NCI-H1436 treated with DMSO at 0.1 percent for 48 hours (cell line): ENCODE measurements at regions not wholly inside any gene's neighbourhood (a gene's known extent, or its start where the extent isn't known, plus 50 kb on each side); places are given as distances from the start of the nearest gene placed in this dataset.
"Not testable (repeated sequence)": the region's sequence is repeated elsewhere in the genome, so short reads cannot be mapped to it uniquely, and the experiment has no call there.

Experiments
- DNase-seq: peaks from one replicate; lab custom pipeline; 2025; lab: John Stamatoyannopoulos, UW

DNA sequence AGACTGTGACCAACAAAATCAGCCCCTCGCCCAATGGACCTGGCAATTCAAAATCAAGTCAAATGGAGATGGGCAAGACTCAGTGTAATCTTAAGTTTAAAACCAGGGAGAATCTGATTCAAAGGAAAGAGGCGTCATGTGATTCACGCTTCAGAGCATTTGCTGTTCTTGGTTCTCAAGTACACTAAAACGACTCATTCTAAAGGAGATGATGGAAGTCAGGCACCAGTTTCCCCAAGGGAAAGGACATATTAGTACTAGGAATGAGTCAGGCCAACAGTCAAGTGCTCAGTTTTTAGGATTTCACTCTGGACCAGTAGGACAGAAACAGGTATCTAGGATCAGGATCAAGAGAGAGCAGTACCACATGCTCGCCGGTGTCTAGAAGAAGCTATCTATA lies 429.6 kb downstream of the PLPP3 start:
- DNase-seq, result no peak

DNA sequence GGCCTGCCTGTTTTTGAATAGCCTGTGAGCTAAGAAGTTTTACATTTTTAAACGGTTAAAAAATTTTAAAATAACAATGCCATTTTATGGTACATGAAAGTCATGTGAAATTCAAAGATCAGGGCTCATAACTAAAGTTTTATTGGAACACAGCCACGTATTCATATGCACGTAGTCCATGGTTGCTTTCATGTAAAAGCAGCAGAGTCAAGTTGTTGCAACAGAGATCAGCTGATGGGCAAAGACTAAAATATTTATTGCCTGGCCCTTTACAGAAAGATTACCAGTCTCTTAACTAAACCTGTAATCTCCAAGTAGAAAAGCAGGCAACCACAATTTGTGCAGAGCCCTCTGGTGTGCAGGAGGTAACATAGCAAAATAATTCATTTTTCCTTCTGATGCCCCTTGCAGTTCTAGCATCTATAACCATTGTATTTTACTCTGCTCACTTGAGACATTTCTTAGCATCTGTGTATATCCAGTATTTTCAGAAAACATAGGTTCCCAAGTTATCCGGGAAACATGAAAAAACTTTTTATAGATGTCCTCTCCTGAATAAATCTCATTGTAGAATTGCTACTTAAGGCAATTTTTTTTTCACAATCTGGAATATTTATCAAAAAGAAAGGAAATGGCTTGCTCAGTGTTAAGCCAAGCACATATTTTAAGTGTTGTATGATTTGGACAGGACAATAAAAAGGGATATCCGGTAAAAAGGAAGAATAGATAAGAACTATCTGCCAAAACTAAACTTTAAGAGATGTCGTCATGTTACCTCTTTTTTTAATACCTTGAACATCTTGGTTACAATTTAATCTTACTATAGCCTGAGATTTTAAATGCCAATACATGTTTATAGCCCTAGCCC lies 430.8 kb downstream of the PLPP3 start:
- no peak for DNase-seq

DNA sequence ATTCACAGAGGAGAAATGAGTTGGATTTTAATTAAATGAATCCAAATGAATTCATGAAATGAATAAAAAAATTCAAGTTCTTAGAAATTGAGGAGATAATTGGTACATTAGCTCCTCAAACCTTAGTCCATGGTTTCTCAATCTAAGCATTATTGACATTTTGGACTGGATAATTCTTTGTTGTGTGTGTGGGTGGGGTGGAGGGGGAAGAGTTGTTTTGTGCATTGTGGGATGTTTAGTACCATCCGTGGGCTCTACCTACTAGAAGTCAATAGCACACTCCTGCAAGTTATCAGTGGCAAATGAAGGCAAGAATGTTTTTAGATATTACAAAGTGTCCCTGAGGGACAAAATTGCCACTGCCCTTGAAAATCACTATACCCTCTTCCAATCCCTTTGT lies 431.9 kb downstream of the PLPP3 start:
- DNase-seq, result no peak

DNA sequence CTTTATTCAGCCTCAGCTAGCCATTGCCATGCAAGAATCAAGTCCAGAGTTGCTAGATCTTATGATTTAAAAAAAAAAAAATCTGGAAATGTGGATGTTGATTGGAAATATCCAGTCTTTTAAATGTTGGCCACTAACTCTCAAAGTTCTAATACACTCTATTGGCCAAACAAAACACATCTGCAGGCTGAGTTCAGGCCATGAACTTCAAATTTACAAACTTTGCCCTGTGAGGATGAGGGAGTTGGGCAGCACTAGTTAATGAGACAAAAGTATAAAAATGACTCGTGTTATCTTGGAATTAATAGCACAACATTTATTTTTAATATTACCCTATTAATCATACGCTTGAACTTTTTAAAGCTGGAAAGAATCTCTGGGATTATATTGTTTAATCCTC lies 432.3 kb downstream of the PLPP3 start:
- DNase-seq, result no peak

DNA sequence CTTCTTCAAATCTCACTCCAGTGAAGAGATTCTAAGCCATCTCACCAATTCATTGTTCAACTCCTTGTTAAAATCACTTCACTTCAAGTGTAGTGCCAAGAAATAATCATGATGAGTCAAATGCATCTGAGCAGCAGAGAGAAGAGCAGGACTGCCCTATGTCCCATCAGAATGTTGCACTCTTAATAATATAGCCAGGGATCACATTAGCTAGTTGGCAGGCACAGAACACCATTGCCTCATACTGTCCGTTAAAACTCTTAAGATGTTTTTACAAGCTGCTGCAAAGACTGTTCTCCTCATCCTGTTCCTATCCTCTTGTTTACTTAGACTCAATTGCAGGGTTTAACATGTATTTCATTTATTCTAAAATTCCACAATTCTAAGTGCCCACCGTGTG lies 432.9 kb downstream of the PLPP3 start:
- DNase-seq, result no peak

DNA sequence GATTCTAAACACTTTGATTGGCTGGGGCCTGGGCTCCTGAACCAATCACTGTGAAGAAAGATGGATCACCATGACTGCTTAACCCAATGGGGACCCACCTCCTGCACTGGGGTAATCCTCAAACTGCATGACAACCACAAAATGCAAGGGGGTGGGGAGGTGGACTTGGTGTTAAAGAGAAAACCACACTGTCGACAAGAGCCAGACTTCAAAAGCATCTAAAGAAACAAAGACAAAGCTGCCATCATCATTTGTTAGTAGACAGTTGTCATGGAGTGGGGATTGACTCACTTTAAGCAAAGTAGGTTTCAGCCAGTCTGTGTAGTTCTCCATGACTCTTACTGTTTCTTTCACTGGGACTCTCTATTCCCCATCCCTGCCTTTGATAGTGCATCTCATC lies 433.8 kb downstream of the PLPP3 start:
- no peak for DNase-seq

DNA sequence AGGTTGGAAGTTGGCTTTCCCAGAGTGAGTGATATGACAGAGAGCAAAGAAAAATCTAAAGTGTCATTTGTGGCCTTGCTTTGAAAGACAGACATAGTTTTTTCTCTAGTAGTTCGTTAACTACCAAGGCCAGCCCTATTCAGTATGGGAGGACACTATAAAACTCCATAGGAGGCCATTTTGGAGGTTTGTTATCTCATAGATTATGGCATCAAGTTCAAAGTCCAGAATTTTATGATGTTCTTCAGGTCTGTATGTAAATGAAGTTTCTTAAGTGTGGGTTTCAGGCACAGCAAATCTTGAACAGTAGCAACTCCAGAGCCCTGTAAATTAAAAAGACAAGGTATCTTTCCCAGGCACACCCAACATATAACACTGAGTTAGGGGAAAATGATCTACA lies 437.1 kb downstream of the PLPP3 start:
- DNase-seq, result no peak

DNA sequence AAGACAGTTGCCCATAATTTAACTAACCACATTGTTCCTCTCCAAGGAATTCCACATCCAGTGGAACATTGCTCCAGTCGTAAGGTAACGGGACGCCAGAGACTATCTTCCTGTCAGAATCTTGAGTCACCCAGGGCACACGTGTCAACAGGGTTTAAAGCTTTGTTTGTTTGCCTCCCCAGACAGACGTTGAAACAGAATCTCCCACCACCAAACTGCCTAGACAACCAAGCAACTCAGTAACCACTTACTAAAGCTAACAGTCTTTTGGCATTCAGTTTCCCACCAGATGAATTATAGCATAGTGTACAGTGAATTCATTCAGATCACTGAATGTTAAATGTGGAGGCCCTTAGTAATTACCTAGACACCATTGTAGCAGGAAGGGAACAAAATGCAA lies 439.5 kb downstream of the PLPP3 start:
- no peak for DNase-seq

DNA sequence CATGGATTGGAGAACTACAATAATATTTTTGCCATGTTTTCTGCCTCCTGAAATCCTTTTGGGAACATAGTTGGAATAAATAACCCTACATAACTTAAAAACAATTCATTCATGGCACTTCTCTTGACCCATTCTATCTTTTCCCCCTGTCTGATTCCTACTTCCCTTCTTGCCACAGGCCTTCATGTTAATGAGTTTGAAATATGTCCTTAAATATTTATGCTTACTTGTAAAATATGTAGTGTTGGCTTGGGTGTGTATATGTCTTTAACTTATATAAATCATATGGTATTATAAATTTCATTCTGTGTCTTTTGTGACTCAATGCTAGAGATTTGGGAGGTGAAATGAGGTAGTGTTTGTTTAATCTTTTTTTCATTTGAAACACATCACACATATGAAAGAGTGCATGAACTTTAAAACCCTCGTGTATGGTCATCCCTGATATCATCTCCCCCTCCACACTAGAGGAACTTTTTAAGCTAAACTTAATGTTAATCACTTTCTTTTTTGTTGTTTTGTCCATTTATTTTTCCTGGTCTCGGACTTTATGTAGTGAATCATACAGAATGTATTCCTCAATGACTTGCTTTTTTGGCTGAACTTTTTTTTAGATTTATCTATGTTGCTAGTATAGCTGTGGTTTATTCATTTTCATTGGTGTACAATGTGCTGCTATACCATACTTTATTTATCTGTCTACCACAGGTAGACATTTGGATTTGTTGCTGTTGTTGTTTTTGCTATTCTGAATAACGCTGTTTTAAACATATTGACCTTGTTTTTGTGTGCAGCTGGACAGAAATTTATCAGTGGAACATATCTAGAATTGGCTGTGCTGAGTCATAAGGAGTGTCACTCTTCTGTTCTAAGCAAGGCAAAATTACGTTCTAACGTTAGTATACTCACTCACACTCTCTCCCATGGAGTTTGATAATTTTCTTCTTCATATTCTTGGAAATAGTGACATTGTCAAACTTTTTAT lies 441.6 kb downstream of the PLPP3 start:
- DNase-seq, result no peak

DNA sequence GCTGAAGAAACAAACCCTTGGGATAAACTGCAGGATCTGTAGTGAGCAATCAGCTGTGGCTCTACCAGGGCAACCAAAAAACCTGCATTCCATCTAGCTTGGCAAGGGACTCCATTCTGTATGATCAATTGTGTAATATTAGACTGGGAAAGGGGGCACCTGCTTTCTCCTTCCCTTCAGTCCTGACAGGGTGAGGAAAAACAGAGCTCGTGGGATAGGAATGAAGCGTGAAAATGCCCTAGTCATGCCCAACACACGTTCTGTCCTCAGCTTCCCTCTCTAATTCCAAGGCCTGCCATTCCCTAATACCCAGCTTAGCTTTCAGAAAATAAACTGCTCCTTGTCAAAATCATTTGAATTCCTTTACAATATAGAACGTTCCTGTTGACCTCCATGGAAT lies 442.3 kb downstream of the PLPP3 start:
- no peak for DNase-seq

DNA sequence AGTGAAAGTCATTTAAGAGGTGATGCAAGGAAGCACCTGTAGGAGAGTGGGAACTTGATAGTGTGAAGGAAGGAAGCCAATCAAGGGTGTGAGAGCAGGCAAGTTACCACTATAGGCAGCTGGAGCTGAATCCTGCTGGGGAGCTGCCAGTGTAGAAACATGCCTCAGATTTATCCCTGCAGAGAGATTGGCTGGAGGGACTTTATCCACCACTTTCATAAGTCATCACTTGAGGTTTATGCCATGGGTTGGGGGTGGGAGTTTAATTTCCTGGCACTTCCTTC lies 443.6 kb downstream of the PLPP3 start:
- DNase-seq, result no peak

DNA sequence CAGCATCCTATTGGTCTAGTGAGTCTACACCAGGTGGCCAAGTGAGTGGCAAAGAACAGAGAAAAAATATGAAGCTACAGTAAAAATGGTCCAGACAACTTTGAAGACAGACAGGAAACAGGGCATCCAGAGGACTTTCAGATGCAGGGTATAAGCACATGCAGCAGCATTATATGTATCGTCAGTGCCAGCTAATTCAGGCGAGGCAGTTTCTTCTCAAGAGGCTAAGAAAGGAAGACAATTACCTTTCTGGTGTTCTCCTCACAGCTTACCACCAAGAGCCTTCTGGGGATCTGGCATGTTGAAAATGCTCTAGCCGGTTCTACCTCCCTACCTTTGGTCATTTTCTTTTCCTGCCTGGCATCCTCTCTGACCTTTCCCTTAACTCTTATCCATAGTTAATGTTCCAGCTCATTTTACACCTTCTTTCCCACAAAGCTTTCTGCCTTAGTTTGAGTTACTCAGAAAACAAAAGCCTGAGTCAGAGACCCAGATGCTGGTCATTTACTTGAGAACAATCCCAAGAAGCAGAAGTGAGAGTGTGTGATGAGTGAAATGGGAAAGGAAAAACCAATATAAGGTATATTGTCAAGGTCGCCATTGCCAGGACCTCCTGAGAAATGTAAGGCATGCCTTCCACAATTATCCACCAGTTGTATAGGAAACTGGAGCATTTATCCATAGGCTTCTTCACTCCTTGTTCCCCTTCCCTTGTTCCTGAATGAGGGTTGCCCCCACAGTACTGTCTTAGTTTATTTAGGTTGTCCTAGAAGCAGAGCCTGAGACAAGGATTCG lies 444.1 kb downstream of the PLPP3 start:
- no peak for DNase-seq

DNA sequence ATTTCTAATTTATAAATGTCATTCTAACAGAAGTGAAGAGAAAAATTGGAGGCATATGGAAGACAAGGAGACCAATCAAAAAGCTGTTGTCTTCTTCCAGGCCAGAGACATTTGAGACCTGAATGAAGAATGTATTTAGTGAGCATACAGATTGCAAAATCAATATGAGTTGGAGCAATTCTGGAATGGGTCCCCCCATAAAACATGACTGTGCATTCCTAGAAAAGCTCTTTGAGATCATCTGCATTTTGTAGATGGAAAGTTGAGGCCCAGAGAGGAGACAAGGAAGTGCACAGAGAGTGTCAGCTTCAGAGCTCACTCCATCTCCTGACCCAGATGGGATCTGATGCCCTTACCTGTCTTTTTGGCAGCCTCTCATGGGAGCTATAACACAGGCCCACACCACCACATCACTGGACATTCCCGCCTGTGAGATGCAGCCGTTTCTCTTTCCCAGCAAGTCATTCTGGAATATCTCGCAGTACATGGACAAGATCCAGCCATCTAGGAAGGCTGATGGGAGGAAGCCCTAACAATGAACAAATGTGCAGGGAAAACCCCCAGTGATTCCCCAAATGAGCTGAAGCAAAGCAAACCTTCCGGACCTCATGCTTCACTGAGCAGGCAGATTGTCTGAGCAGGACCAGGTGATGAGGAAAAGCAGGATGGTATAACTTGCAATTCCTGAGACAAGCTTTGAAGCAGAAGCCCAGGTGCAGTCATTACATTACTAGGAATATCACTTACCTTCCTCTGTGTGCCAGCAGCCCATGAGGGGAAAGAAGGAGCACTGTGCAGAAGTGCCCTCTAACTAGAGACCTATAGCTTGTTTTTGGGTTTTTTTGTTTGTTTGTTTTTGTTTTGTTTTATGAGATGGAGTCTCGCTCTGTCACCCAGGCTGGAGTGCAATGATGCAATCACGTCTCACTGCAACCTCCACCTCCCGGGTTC lies 445.6 kb downstream of the PLPP3 start:
- no peak for DNase-seq

DNA sequence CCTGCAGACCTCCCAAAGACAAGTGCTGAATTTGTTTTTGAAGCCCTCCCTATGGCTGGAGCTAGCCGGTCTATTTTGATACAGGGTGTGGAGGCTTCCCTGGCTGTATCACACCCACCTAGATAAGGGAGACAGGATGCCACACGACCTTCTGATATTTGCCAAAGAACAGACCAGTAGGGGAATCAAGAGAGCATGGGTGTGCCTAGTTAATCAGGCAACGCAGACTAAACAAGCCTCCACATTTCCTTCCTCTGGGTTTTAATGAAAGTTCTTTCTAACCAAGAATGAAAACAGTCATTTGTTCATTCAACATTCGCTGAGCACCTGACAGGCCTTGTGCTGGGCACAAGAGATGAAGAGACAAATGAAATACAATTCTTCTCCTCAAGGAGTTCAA lies 446.8 kb downstream of the PLPP3 start:
- DNase-seq, result no peak

DNA sequence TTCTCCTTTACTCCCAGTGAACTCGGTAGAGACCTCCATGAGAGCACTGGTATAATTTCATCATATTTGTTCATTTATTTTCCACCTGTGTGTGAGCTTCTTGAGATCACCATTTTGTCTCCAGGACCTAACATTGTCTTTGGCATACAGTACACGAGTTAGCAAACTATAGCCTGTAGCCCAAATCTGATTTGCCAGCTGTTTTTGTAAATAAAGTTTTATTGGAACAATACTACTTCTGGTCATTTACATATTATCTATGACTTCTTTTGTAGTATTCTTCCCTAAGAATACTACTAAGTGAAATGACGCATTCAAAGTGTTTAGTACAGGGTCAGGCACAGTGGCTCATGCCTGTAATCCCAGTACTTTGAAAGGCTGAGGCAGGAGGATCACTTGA lies 449.5 kb downstream of the PLPP3 start:
- no peak for DNase-seq

DNA sequence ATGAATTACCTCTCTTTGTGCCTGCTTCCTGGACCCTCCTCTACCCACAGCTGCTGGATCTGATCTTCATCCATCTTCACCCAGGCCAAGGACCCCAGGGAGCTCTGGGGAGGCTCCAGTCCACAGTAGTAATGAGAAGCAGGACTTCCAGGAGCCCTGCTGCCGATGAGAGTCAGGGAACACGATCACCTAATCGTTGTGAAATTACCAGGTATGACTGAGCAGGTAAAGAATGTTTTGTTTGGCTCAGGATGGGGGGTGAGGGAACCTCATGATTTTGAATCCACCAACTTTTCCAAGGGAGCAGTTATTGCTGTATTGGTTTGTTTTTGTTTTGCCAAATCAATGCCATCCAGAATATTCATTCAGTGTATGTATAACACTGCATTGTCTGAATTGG lies 454.0 kb downstream of the PLPP3 start:
- no peak for DNase-seq

DNA sequence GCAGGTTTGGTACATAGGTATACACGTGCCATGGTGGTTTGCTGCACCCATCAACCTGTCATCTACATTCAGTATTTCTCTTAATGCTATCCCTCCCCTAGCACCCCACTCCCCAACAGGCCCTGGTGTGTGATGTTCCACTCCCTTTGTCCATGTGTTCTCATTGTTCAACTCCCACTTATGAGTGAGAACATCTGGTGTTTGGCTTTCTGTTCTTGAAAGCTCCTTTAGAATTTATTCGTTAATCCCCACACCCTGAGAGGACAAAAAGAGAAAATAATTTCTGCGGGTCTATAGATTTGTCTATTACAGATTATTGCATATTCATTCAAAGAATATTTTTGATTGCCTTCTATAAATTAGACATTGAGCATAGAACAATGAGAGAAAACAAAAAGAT lies 455.5 kb downstream of the PLPP3 start:
- no peak for DNase-seq

DNA sequence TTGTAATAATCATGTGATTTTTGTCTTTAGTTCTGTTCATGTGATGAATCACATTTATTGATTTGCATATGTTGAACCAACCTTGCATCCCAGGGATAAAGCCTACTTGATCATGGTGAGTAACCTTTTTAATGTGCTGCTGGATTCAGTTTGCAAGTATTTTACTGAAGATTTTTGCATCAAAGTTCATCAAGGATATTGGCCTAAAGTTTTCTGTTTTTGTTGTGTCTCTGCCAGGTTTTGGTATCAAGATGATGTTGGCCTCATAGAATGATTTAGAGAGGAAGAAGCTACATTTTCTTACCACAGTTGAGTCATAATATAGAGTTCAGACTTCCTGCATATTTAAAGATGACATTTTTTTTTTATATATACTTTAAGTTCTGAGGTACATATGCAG lies 455.9 kb downstream of the PLPP3 start:
- DNase-seq, result no peak

DNA sequence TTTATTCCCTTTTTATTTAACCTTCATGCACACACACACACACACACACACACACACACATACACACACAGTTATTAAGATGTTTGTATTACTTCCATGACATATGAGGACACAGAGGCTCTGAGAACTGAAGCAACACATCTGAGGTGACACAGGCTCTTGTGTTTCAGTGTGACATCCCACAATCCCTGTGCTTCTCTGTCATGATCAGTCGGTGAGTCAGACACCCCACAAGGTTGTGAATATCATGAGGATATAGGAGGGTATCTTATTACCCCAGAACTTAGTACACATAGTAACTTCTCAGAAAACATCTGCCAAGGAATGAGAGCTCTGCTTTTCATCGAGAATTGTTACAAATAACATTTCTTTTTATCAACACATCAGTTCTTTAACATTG lies 459.3 kb downstream of the PLPP3 start:
- no peak for DNase-seq

DNA sequence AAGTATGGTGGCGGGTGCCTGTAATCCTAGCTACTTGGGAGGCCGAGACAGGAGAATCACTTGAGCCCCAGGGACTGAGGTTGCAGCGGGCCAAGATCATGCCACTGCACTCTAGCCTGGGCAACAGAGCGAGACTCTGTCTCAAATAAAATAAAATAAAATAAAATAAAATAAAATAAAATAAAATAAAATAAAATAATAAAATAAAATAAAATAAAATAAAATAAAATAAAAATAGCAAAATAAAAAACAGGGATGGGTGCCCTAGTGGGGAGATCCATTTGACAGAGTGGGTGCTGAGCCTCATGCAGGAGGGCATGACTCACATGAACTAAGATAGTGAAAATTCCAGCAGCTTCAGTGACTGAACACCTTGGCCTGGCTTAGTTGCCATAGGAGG lies 460.7 kb downstream of the PLPP3 start:
- DNase-seq, result not testable (repeated sequence)

DNA sequence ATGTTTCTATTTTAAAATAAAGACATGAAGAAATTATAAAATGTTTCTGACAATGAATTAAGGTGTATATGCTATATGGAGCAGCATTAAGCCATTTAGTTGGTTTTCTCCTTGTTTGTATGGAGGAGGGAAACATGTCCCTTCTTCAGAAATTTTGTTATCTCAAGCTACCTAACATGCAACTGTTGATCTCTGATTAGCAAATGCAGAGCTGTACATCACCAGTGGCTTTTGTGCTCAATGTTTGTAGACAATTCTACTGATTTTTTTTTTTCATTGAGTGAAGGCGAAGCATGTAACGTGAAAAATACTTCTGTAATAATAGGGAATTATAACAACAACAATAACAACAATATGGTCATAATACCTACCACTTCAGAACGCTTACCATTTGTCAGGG lies 463.7 kb downstream of the PLPP3 start:
- no peak for DNase-seq
